ENCODE measurements at regions not wholly inside any gene's neighbourhood (a gene's known extent, or its start where the extent isn't known, plus 50 kb on each side); places are given as distances from the start of the nearest gene placed in this dataset.

DNA sequence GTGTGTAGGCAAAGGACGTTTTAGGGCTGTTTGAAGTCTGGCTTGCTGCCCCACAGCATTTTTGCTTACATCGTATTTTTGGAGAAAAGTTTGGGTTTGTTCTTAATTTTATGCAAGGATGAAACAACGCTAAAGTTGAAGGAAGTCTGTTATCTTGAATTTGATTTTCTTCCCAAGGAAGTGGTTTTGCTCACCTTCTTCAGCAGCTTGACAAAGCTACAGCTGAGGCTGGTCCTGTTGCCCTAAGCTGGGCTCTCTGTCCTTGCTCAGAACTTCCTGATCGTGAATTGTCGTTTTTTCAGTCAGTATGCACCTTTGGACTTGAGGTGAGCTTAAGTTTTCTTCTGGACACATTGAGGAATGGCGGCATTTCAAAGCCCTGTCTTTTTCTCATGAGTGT lies 62.1 kb upstream of the GSX1 start:
- H3K9me3 Mint-ChIP-seq: no peaks in the 10 kb centered on the region
- H3K27ac Mint-ChIP-seq: no peak overlapping the region
- no peaks in the 10 kb centered on the region for H3K4me1 Mint-ChIP-seq (ENCODE audit: low read depth in 2 of 2)
- no peak overlapping the region for H3K4me3 Mint-ChIP-seq
- H3K36me3 Mint-ChIP-seq: no peaks in the 10 kb centered on the region
- DNase-seq (ENCODE audit: low spot score) (no peak), ATAC-seq (no peak)
- peaks cover 8 to 25% of the 10 kb centered on the region in 2 donors for H3K27me3 Mint-ChIP-seq
